NCI-H2196 (cell line): ENCODE measurements at regions not wholly inside any gene's neighbourhood (a gene's known extent, or its start where the extent isn't known, plus 50 kb on each side); places are given as distances from the start of the nearest gene placed in this dataset.

Source experiments
- DNase-seq: peaks from one replicate; lab custom pipeline; 2025; ENCODE audit not compliant: unreplicated experiment; lab: John Stamatoyannopoulos, UW

- no peak for DNase-seq
Observed at GRCh38 chr12:85352016-85352415, 72.0 kb downstream of the ALX1 start.

- no peak for DNase-seq
Observed at GRCh38 chr12:85356596-85357385, 76.8 kb downstream of the ALX1 start.

GRCh38 chr12:85357609-85358008 lies 77.6 kb downstream of the ALX1 start:
- no peak for DNase-seq

GRCh38 chr12:85358715-85359114 lies 78.7 kb downstream of the ALX1 start:
- no peak for DNase-seq

- no peak for DNase-seq
Observed at GRCh38 chr12:85363382-85364190, 83.6 kb downstream of the ALX1 start.

GRCh38 chr12:85367936-85368335 lies 87.9 kb downstream of the ALX1 start:
- no peak for DNase-seq

GRCh38 chr12:85369365-85370154 lies 89.5 kb downstream of the ALX1 start:
- no peak for DNase-seq

- DNase-seq: no peak
Observed at GRCh38 chr12:85373045-85373444, 93.0 kb downstream of the ALX1 start.

GRCh38 chr12:85374981-85375380 lies 95.0 kb downstream of the ALX1 start:
- no peak for DNase-seq

- DNase-seq: no peak
Observed at GRCh38 chr12:85385406-85385805, 105.4 kb downstream of the ALX1 start.

GRCh38 chr12:85390266-85390665 lies 110.2 kb downstream of the ALX1 start:
- DNase-seq: no peak

- no peak for DNase-seq
Observed at GRCh38 chr12:85392508-85392907, 112.5 kb downstream of the ALX1 start.

GRCh38 chr12:85393606-85394005 lies 113.6 kb downstream of the ALX1 start:
- DNase-seq: no peak

GRCh38 chr12:85394065-85394464 lies 114.0 kb downstream of the ALX1 start:
- no peak for DNase-seq

- no peak for DNase-seq
Observed at GRCh38 chr12:85394809-85395208, 114.8 kb downstream of the ALX1 start.

- DNase-seq: no peak
Observed at GRCh38 chr12:85405262-85405661, 125.2 kb downstream of the ALX1 start.

GRCh38 chr12:85405781-85406522 lies 125.9 kb downstream of the ALX1 start:
- no peak for DNase-seq

- no peak for DNase-seq
Observed at GRCh38 chr12:85413266-85413665, 133.2 kb downstream of the ALX1 start.

GRCh38 chr12:85422762-85423161 lies 142.7 kb downstream of the ALX1 start:
- no peak for DNase-seq

- no peak for DNase-seq
Observed at GRCh38 chr12:85423947-85424346, 143.9 kb downstream of the ALX1 start.
